Gastroesophageal sphincter (tissue), 4 donors: ENCODE measurements at regions not wholly inside any gene's neighbourhood (a gene's known extent, or its start where the extent isn't known, plus 50 kb on each side); places are given as distances from the start of the nearest gene placed in this dataset.

Source experiments
- ATAC-seq: fragments of 150-250 bp; one replicate; pipeline ENCODE4 v1.9.1; 2016; ENCODE audit warnings: mild to moderate bottlenecking, moderate library complexity
- H3K27ac ChIP-seq, 4 donors: fragments of 200-600 bp; sonication (generic) in 3 of 4; 1 replicate in 3 of 4; 2 replicates in 1 of 4; pipeline ENCODE4 v1.5.1; 2016 to 2019
- H3K27me3 ChIP-seq: fragments of 200-600 bp; sonication (generic); one replicate; pipeline ENCODE4 v1.5.1; 2019
- H3K36me3 ChIP-seq, 2 donors: fragments of 200-600 bp; sonication (generic); one replicate each; pipeline ENCODE4 v1.5.1; 2019; ENCODE audit warnings: control low read depth in 1 of 2
- H3K4me1 ChIP-seq, 3 donors: fragments of 200-600 bp; sonication (generic); 1 replicate in 2 of 3; 2 replicates in 1 of 3; pipeline ENCODE4 v1.5.1; 2016 to 2019; ENCODE audit warnings: control low read depth in 2 of 3
- H3K4me3 ChIP-seq, 2 donors: fragments of 200-600 bp; sonication (generic); one replicate each; pipeline ENCODE4 v1.5.1; 2019; ENCODE audit warnings: mild to moderate bottlenecking in 1 of 2, moderate library complexity in 1 of 2
- H3K9me3 ChIP-seq, 3 donors: fragments of 200-600 bp; sonication (generic); one replicate each; pipeline ENCODE4 v1.5.1; 2017 to 2019; ENCODE audit warnings: control low read depth in 2 of 3
- CTCF ChIP-seq, 4 experiments: fragments of 200-600 bp in 2 of 4; fragments of 450-650 bp in 2 of 4; sonication (generic) in 1 of 4; IDR thresholded peaks; one replicate each; pipeline ENCODE4 v1.5.1; 2017 to 2019; ENCODE audit warnings: antibody characterized with exemption in 4 of 4, mild to moderate bottlenecking in 2 of 4, moderate library complexity in 2 of 4
- EP300 ChIP-seq: sonication (generic); formaldehyde crosslinking; IDR thresholded peaks from one replicate; pipeline ENCODE4 v1.6.1; 2017; ENCODE audit warnings: antibody characterized with exemption, mild to moderate bottlenecking
- POLR2A ChIP-seq, 2 donors: fragments of 450-650 bp; IDR thresholded peaks; one replicate each; pipeline ENCODE4 v1.6.1; 2017; ENCODE audit warnings: antibody characterized with exemption in 2 of 2, mild to moderate bottlenecking in 2 of 2, moderate library complexity in 1 of 2
- POLR2AphosphoS5 ChIP-seq: sonication (generic); formaldehyde crosslinking; IDR thresholded peaks from one replicate; pipeline ENCODE4 v1.6.1; 2017; ENCODE audit warnings: antibody characterized with exemption
- WGBS, 2 donors: methylation state at CpG; one replicate each; pipeline ENCODE4 v1.1.5; 2018; ENCODE audit warnings: low coverage in 1 of 2; 5-methylcytosine and 5-hydroxymethylcytosine counted together

GRCh38 chr2:60292242-60292641, 261.2 kb downstream of the BCL11A start:
- no peak overlapping the region for H3K27ac ChIP-seq
- no peaks in the 10 kb centered on the region for H3K4me1 ChIP-seq
- WGBS, 2 donors, result 81 to 100% methylated on average over 1 to 3 of the region's 3 CpGs
- H3K4me3 ChIP-seq, result no peak overlapping the region
- H3K36me3 ChIP-seq, result no peaks in the 10 kb centered on the region
- H3K9me3 ChIP-seq, result no peaks in the 10 kb centered on the region
- ATAC-seq, result no peak
- H3K27me3 ChIP-seq, result peaks cover 13% of the 10 kb centered on the region
- no peak for TF ChIP-seq EP300
- no peak for TF ChIP-seq POLR2A (IDR thresholded peaks at IDR 0.05)
- TF ChIP-seq CTCF (IDR thresholded peaks at IDR 0.05), result no peak
- no peak for TF ChIP-seq POLR2AphosphoS5

DNA sequence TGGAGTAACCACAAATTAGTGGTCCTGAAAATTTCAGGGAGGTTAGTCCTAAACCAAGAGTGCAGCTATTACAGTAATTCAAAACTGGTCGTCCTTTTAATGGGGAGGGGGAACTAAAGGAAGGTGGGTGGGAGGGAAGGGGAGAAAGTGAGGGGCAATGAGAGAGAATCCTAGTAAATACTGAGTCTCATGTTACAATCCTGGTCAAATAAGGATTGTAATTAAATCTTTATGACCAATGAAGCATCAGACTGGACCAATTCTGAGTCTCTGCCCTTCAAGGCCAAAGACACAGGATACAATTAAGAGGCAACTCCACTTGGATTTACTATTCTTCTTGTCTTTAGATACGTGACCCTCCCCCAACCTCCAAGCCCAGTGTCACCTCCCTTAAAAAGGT, 262.9 kb downstream of the BCL11A start:
- no peaks in the 10 kb centered on the region for H3K36me3 ChIP-seq
- WGBS, 2 donors, result 17 to 67% methylated on average over 1 to 2 of the region's 2 CpGs
- no peak overlapping the region for H3K27ac ChIP-seq
- ATAC-seq, result no peak
- H3K4me3 ChIP-seq, result no peak overlapping the region
- H3K4me1 ChIP-seq, result no peaks in the 10 kb centered on the region
- TF ChIP-seq EP300 (no peak), POLR2AphosphoS5 (no peak), CTCF (IDR thresholded peaks at IDR 0.05) (no peak), POLR2A (IDR thresholded peaks at IDR 0.05) (no peak)
- no peaks in the 10 kb centered on the region for H3K9me3 ChIP-seq
- peaks cover 12% of the 10 kb centered on the region for H3K27me3 ChIP-seq

- no peaks in the 10 kb centered on the region for H3K4me1 ChIP-seq
- TF ChIP-seq POLR2A (IDR thresholded peaks at IDR 0.05) (no peak), CTCF (IDR thresholded peaks at IDR 0.05) (no peak), POLR2AphosphoS5 (no peak), EP300 (no peak)
- H3K27ac ChIP-seq, result no peak overlapping the region
- no peaks in the 10 kb centered on the region for H3K36me3 ChIP-seq
- 100% methylated on average over 1 of the region's 5 CpGs for WGBS, 2 donors
- no peak overlapping the region for H3K4me3 ChIP-seq
- no peaks in the 10 kb centered on the region for H3K9me3 ChIP-seq
- ATAC-seq, result no peak
- H3K27me3 ChIP-seq, result peaks cover 3% of the 10 kb centered on the region
Measured at GRCh38 chr2:60285626-60286316, 267.7 kb downstream of the BCL11A start.

- ATAC-seq, result no peak
- no peaks in the 10 kb centered on the region for H3K4me1 ChIP-seq
- H3K27ac ChIP-seq, result no peak overlapping the region
- TF ChIP-seq EP300 (no peak), CTCF (IDR thresholded peaks at IDR 0.05) (no peak), POLR2AphosphoS5 (no peak), POLR2A (IDR thresholded peaks at IDR 0.05) (no peak)
- no peaks in the 10 kb centered on the region for H3K36me3 ChIP-seq
- H3K27me3 ChIP-seq, result peaks cover 3% of the 10 kb centered on the region
- WGBS, 2 donors, result 74% methylated on average over 3 of the region's 4 CpGs; no CpG with 5 or more reads in 1 of the 2 donors
- no peaks in the 10 kb centered on the region for H3K9me3 ChIP-seq
- H3K4me3 ChIP-seq, result no peak overlapping the region
Measured at GRCh38 chr2:60283626-60284025, 269.8 kb downstream of the BCL11A start.

- Histone ChIP-seq H3K4me3 (no peak overlapping the region), H3K36me3 (no peaks in the 10 kb centered on the region), H3K27me3 (no peaks in the 10 kb centered on the region), H3K4me1 (no peaks in the 10 kb centered on the region), H3K9me3 (no peaks in the 10 kb centered on the region), H3K27ac (no peak overlapping the region)
- ATAC-seq, result no peak
- no peak for TF ChIP-seq CTCF (IDR thresholded peaks at IDR 0.05)
- TF ChIP-seq POLR2A (IDR thresholded peaks at IDR 0.05), result no peak
- no peak for TF ChIP-seq POLR2AphosphoS5
- TF ChIP-seq EP300, result no peak
Measured at GRCh38 chr2:60282886-60283285, 270.6 kb downstream of the BCL11A start.
